ENCODE measurements at regions not wholly inside any gene's neighbourhood (a gene's known extent, or its start where the extent isn't known, plus 50 kb on each side); places are given as distances from the start of the nearest gene placed in this dataset.

DNA sequence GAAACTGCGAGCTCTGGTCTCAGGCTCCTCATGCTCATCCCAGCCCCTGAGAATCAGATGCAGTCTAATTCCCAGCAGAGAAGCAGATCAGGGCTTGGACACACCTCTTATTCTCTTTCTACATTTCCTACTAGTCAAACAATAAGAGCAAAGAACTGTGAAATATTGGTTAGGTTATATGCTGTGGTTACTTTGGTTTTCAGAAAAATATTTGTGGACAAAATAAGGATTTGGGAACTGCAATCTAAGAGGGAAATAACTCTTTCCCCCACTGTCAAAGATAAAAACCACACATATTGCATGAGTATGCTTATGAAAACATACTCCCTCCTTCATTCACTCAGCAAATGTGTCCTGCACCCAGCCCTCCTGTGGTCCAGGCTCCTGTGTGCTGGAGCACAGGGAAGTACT lies 164.5 kb upstream of the S1PR3 start:
- TF ChIP-seq CTCF (IDR thresholded peaks at IDR 0.05) (no peak), POLR2AphosphoS5 (IDR thresholded peaks at IDR 0.05) (no peak), POLR2A (IDR thresholded peaks at IDR 0.05) (no peak), EP300 (IDR thresholded peaks at IDR 0.05; ENCODE audit: low read depth) (no peak)

Measured in transverse colon (tissue), 4 donors.